Tibial nerve (tissue), 4 donors: ENCODE measurements at regions not wholly inside any gene's neighbourhood (a gene's known extent, or its start where the extent isn't known, plus 50 kb on each side); places are given as distances from the start of the nearest gene placed in this dataset.

Experiments
- CTCF ChIP-seq, 5 experiments: fragments of 200-600 bp in 3 of 5; fragments of 450-650 bp in 2 of 5; sonication (generic) in 3 of 5; IDR thresholded peaks; one replicate each; pipeline ENCODE4 v1.5.1; 2016 to 2019; ENCODE audit warnings: antibody characterized with exemption in 5 of 5, mild to moderate bottlenecking in 3 of 5, moderate library complexity in 2 of 5
- EP300 ChIP-seq, 2 donors: sonication (generic); formaldehyde crosslinking; IDR thresholded peaks; one replicate each; pipeline ENCODE4 v1.6.1; 2017; ENCODE audit warnings: antibody characterized with exemption in 2 of 2, mild to moderate bottlenecking in 1 of 2
- POLR2A ChIP-seq, 2 donors: fragments of 450-650 bp; IDR thresholded peaks; one replicate each; pipeline ENCODE4 v1.6.1; 2017; ENCODE audit warnings: antibody characterized with exemption in 2 of 2, mild to moderate bottlenecking in 2 of 2, moderate library complexity in 2 of 2

GRCh38 chr4:135249024-135249423 lies 1047.4 kb upstream of the PABPC4L start:
- TF ChIP-seq CTCF (IDR thresholded peaks at IDR 0.05) = no peak
- no peak for TF ChIP-seq POLR2A (IDR thresholded peaks at IDR 0.05)
- no peak for TF ChIP-seq EP300 (IDR thresholded peaks at IDR 0.05)
